ENCODE measurements at regions not wholly inside any gene's neighbourhood (a gene's known extent, or its start where the extent isn't known, plus 50 kb on each side); places are given as distances from the start of the nearest gene placed in this dataset.

DNA sequence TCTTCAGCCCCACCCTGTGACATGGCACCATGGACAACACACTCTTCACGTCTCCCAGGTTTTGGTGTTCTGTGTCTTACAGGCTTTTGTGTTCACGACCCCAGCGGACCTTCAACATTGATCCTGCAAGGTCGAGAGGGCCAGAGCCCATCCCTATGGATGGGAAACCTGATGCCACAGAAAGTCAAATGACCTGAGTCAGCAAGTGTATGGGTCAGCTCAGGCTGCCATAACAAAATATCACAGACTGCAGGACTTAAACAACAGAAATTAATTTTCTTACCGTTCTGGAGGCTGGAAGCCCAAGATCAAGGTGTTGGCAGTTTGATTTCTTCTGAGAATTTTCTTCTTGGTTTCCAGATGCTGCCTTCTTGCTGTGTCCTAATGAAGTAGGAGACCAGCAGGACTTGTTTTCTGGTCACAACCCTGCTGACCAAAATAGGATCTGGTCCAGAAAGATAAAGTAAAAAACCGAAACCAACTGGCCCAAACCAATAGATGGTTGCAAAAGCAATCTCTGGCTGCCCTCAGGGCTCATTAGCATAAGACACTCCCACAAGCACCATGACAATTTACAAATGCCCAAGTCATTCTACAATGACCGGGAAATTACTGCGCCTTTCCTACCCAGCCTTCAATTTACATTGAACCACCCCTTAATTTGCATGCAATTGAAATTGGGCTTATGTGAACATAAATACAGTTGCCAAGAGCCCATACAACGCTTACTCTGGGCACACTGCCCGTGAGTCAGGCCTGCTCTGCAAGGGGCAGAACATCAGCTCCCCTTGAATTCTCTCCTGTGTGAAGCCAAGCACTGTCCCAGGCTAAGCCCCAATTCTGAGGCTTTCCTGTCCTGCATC is 82.9 kb upstream of the SLC22A11 start:
- no peak for DNase-seq (ENCODE audit: insufficient read length, low spot score)
- no peak for TF ChIP-seq POLR2A (IDR thresholded peaks at IDR 0.05; ENCODE audit: low read depth, low read length)
- no peak for FAIRE-seq

DNA sequence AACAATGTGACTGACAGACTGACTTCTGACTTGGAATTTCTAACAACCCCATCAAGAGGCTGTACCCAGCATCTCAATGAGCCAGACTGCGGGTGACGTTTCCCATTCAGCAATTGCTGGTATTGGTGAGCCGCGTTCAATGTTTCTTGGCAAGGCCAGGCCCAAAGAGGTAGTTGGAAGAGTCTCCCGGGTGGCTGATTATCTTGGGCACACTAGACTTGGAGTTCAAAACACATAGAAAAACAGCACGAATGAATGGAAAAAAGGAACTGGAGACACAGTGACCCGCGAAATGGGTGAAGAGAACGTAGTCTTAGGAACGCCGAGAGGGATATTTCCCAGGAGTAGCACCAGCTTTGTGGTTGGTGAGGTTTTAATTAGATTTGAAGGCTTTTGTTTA is 81.1 kb upstream of the SLC22A11 start:
- FAIRE-seq (no peak), DNase-seq (ENCODE audit: insufficient read length, low spot score) (no peak)
- no peak for TF ChIP-seq POLR2A (IDR thresholded peaks at IDR 0.05; ENCODE audit: low read depth, low read length)

DNA sequence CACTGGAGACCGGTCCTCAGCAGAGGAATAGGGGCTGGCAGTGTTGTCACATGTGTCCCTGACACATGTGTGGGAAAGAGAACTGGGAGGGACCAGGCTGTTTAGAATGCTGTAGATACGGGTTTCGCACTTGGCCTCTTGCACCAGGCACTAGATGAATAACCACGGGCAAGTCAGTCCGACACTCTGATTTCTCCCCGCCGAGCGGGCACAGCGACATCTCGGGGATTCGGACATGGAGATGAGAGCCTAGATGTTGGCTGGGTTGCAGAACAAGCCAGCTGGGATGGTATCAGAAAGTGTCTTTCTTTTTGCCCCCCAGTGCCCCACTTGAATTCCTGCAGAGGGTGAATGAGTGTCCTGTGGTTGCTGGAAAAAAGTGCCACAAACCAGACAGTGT is 80.6 kb upstream of the SLC22A11 start:
- TF ChIP-seq POLR2A (IDR thresholded peaks at IDR 0.05; ENCODE audit: low read depth, low read length) = no peak

DNA sequence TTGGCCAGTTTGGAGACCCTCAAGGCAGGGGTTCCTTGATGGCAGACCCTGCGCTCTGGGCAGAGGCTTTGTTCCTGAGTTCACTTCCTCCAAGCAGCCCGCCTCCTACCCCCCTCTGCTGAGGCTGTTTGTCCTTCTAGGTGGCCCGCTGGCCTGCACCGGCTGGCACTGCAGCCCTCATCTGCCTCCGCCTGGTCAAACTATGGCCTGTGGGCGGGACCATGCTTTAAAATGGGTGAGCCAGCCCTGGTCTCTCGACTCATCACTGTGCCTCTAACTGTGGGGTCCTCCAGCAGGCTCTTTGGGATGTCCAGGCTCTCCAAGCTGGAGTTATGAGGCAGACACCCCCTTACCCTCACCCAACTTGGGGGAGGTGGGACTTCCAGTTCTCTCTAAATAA is 78.9 kb upstream of the SLC22A11 start:
- FAIRE-seq (no peak), DNase-seq (ENCODE audit: insufficient read length, low spot score) (no peak)
- no peak for TF ChIP-seq POLR2A (IDR thresholded peaks at IDR 0.05; ENCODE audit: low read depth, low read length)

More for the DNA sequence above, 80.6 kb upstream of the SLC22A11 start:
- no peak for DNase-seq (ENCODE audit: insufficient read length, low spot score)
- FAIRE-seq = no peak

DNA sequence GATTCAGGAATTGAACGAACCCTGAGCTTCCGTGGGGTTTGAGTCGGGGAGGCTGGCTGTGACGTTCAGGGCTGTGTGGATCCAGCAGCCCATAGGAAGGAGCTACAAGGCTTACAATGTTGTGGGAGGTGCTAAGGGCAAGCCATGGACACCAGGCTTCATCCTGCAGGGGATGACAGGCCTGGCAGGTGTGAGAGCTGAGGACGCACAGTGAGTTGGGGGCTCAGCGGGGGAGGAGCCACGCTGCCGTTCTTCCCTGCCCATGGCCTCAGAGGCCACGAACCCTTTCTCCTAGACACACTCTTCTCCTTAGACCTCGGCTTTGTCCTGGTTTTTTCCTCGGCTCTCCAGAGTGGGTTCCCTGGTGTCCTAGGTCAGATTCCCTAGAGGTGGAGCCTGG is 78.1 kb upstream of the SLC22A11 start:
- no peak for TF ChIP-seq POLR2A (IDR thresholded peaks at IDR 0.05; ENCODE audit: low read depth, low read length)
- FAIRE-seq (no peak), DNase-seq (ENCODE audit: insufficient read length, low spot score) (no peak)

DNA sequence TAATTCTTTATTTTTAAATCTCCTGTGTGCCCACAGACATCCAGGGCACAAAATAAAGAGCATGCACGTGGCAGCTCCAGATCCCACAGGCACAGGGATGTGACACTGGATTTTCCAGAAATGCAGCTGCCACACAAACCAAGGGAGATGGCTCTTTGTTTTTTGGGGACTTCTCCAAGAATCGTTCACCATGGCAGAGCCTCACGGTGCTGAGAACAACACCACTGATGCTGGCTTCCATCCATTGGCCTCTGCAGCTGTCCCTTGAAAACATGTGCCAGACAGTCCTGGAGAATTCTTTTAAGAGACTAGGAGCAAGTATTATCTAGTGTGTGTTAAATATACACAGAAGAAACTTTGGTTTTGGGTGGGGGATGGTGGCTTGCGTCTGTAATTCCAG is 73.2 kb upstream of the SLC22A11 start:
- no peak for FAIRE-seq
- no peak for TF ChIP-seq POLR2A (IDR thresholded peaks at IDR 0.05; ENCODE audit: low read depth, low read length)
- DNase-seq (ENCODE audit: insufficient read length, low spot score) = no peak

DNA sequence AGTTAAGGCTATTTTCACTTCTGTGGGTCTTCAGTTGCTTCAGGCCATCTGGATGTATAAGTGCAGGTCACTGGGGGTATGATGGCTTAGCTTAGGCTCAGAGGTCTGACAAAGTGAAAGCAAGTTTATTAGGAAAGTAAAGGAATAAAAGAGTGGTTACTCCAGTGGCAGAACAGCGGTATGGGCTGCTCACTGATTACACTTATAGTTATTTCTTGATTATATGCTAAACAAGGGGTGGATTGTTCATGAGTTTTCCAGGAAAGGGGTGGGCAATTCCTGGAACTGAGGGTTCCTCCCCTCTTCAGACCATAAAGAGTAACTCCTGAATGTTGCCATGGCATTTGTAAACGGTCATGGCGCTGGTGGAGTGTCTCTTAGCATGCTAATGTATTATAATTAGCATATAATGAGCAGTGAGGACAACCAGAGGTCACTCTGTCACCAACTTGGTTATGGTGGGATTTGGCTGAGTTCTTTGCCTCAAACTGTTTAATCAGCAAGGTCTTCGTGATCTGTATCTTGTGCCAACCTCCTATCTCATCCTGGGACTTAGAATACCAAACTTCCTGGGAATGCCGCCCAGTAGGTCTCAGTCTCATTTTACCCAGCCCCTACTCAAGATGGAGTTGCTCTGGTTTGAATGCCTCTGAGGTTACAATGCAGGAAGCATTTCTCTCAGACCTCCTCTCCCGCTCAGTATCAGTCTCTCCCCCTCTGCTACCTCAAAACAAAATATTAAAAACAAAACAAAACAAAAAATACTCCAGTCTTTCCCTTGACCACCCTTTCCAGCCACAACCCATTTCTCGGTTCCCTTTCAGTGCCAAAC is 71.3 kb upstream of the SLC22A11 start:
- TF ChIP-seq POLR2A (IDR thresholded peaks at IDR 0.05; ENCODE audit: low read depth, low read length) = no peak
- DNase-seq (ENCODE audit: insufficient read length, low spot score) (no peak), FAIRE-seq (no peak)

DNA sequence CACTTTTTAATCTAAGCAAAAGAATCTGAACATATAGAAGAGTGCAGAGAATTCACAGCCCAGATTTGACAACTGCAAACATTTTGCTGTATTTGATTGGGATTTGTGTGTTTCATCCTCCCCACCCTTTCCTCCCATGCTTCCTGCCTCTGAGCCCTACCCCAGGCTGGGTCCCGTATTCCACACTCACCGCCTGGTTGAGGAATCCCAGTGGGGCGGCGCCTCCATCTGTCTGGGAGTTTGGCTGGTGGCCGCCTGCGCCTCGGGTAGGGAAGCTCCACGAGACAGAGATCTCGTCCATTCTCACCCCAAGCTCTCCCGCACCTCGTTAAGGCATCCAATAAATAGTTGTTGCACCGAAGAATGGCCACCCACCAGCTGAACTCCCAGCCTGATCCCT is 70.7 kb upstream of the SLC22A11 start:
- no peak for TF ChIP-seq POLR2A (IDR thresholded peaks at IDR 0.05; ENCODE audit: low read depth, low read length)
- FAIRE-seq = no peak
- no peak for DNase-seq (ENCODE audit: insufficient read length, low spot score)

DNA sequence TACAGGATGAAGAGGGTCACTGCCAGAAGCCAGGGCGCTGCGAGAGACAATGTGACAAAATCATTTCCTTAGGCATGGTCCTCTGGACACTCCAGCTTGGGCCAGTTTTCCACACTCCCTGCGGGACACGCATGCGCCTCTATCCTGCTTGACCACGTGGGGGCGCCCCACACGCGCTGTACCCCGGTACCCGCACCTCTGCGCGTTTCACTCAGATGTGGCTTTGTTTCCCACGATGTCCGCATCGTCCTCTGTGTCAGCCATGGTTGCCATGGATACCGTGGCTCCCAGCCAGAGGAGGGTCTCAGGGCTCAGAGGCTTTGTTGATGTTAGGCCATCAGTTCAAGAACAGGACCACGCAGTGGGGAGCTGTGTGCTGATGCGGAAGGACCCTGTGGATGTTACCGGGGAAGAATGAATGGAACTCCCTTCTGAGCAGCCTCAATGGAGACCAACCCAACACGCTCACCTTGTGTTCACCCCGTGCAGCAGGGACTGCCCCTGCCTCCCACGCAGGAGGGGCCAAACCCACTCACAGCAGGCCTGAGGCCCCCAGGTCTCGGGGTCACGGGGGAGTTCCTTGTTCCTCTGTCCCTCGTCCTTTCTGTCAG is 65.8 kb upstream of the SLC22A11 start:
- peak; percentile 76 for DNase-seq (ENCODE audit: insufficient read length, low spot score)
- no peak for TF ChIP-seq POLR2A (IDR thresholded peaks at IDR 0.05; ENCODE audit: low read depth, low read length)
- FAIRE-seq = no peak

DNA sequence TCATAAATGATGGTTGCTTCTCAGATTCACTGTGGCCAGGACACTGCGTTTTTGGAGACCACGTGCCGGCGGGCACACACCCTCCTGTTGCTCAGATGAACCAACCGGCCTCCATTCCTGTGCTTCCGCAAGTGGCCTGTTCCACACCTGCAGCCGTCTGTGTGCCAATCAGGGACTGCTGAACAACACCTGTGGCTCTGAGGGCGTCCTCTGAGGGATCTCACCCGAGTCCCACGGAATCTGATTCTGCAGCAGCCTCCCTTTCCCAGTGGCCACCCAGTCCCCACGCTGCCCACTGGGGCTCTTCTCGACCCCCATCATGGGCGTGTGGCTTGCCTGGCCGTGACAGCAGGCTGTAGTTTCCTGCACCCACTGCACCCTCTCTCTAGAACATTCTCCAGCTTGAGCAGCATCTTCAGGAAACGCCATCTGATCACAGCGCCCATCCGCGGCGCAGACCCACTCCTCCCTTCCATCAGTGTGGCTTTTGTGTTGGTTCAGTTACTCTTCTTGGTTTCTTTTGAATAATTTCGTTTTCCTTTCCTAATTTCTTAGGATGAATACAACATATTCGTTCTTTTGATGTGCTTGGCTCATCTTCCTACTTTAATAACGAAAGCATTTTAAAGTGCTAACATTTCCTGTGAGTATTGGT is 65.1 kb upstream of the SLC22A11 start:
- no peak for DNase-seq (ENCODE audit: insufficient read length, low spot score)

DNA sequence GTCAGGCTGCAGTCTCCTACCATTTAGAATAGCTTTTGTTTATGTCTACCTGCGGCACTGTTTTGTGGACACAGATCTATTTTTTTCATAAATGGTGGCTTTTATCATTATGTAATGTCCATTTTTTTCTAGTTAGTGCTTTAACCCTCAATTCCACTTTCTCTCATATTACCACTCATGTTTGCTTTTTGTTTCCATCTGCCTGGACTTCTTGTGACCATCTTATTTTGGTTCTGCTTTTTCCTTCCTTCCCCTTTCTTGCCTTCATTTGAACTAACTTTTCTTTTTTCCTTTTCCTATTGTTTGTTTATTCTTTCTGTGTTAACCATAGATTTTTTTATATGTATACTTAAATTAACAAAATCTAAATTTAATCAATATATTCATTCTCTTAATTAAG is 63.2 kb upstream of the SLC22A11 start:
- no peak for TF ChIP-seq POLR2A (IDR thresholded peaks at IDR 0.05; ENCODE audit: low read depth, low read length)
- FAIRE-seq (no peak), DNase-seq (ENCODE audit: insufficient read length, low spot score) (no peak)

More for the DNA sequence above, 65.1 kb upstream of the SLC22A11 start:
- no peak for TF ChIP-seq POLR2A (IDR thresholded peaks at IDR 0.05; ENCODE audit: low read depth, low read length)
- no peak for FAIRE-seq

DNA sequence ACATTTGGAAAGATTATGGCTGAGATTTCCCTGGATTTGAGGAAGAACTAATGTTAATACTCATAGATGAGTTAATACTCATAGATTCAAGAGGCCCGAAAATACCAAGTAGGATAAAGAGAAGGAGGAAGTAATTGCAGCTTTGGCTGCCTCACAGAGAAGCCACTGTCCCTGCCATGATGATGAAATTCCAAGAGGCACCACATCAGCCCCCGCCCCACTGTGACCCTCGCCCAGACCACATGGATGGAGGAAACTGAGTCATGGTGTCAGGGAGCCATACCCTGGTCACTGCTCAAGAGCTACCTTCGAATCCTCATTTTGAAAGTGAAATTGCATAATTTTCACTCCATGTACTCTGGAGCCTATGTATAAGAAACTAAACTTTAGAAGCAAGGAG is 57.6 kb upstream of the SLC22A11 start:
- TF ChIP-seq POLR2A (IDR thresholded peaks at IDR 0.05; ENCODE audit: low read depth, low read length) = no peak
- FAIRE-seq = no peak
- DNase-seq (ENCODE audit: insufficient read length, low spot score) = no peak

DNA sequence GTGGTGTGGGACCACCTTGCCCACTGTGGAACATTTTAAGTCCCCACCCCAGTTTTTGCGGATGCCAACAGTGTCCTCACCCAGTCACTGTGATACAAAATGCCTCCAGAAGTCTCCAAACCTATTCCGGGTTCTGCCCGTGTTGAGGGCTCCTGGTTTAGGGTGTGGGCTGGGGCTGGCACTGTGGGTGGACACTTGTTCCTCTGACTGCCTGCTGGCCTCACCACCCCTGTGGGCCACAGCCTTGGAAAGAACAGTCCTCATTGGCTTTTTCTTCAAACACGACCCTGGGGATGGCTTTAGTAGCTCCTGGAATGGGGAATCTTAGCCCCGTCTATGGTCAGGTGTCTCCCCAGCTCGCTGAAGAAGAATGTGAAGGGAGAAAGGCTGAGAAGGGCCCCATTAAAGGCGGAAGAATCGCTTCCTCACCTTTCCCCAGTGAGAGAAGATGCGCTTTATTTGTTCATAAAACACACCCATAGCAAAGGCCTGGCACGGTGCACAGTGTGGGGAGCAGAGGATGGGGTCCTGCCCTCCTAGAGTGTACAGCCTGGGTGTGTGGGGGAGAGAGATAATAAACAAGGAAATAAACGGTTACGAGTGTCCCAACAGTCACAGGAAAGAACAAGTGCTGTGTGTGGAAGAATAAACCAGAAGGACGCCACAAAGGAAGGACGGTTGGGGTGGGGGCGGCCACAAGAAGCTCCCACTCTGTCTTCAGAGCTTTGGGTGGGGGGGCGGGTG is 56.3 kb upstream of the SLC22A11 start:
- DNase-seq (ENCODE audit: insufficient read length, low spot score) = no peak
- TF ChIP-seq POLR2A (IDR thresholded peaks at IDR 0.05; ENCODE audit: low read depth, low read length) = no peak

More for the DNA sequence above, 56.3 kb upstream of the SLC22A11 start:
- FAIRE-seq = no peak

Data from H54 (cell line).